SHP77 (cell line): ENCODE measurements at regions not wholly inside any gene's neighbourhood (a gene's known extent, or its start where the extent isn't known, plus 50 kb on each side); places are given as distances from the start of the nearest gene placed in this dataset.
"Not testable (repeated sequence)": the region's sequence is repeated elsewhere in the genome, so short reads cannot be mapped to it uniquely, and the experiment has no call there.

Experiments
- DNase-seq, 2 experiments: peaks; one replicate each; lab custom pipeline; 2025; lab: John Stamatoyannopoulos, UW

GRCh38 chr6:19892260-19892659, 55.1 kb downstream of the ID4 start:
- DNase-seq: peak; percentile 22 to 33

GRCh38 chr6:19895866-19896692, 58.9 kb downstream of the ID4 start:
- no peak for DNase-seq

- DNase-seq: no peak
Measured at GRCh38 chr6:19896693-19897010, 59.5 kb downstream of the ID4 start.

GRCh38 chr6:19898141-19898740, 61.1 kb downstream of the ID4 start:
- no peak for DNase-seq

- no peak for DNase-seq
Measured at GRCh38 chr6:19902201-19902600, 65.0 kb downstream of the ID4 start.

GRCh38 chr6:19904408-19904807, 67.2 kb downstream of the ID4 start:
- not testable (repeated sequence) for DNase-seq

- no peak for DNase-seq
Measured at GRCh38 chr6:19905584-19905983, 68.4 kb downstream of the ID4 start.

GRCh38 chr6:19906171-19906570, 69.0 kb downstream of the ID4 start:
- DNase-seq: no peak

- DNase-seq: no peak
Measured at GRCh38 chr6:19911223-19911622, 74.1 kb downstream of the ID4 start.

GRCh38 chr6:19918436-19918835, 81.3 kb downstream of the ID4 start:
- DNase-seq: no peak

- DNase-seq: no peak
Measured at GRCh38 chr6:19921786-19922185, 84.6 kb downstream of the ID4 start.

- DNase-seq: no peak
Measured at GRCh38 chr6:19925533-19925932, 88.4 kb downstream of the ID4 start.

GRCh38 chr6:19928461-19928860, 91.3 kb downstream of the ID4 start:
- no peak for DNase-seq

GRCh38 chr6:19929312-19929711, 92.1 kb downstream of the ID4 start:
- no peak for DNase-seq

GRCh38 chr6:19934996-19935591, 97.9 kb downstream of the ID4 start:
- no peak for DNase-seq

GRCh38 chr6:19939321-19939720, 102.2 kb downstream of the ID4 start:
- DNase-seq: not testable (repeated sequence)

- not testable (repeated sequence) for DNase-seq
Measured at GRCh38 chr6:19939926-19940325, 102.8 kb downstream of the ID4 start.

- DNase-seq: no peak
Measured at GRCh38 chr6:19943042-19943441, 105.9 kb downstream of the ID4 start.

GRCh38 chr6:19945843-19946358, 108.7 kb downstream of the ID4 start:
- DNase-seq: no peak

- DNase-seq: no peak
Measured at GRCh38 chr6:19949155-19949554, 112.0 kb downstream of the ID4 start.

- DNase-seq: no peak
Measured at GRCh38 chr6:19964115-19964514, 126.9 kb downstream of the ID4 start.

GRCh38 chr6:19968201-19968600, 131.0 kb downstream of the ID4 start:
- DNase-seq: no peak

GRCh38 chr6:19972221-19972620, 135.1 kb downstream of the ID4 start:
- DNase-seq: no peak
